HCEC 1CT (cell line): ENCODE measurements at regions not wholly inside any gene's neighbourhood (a gene's known extent, or its start where the extent isn't known, plus 50 kb on each side); places are given as distances from the start of the nearest gene placed in this dataset.
"Not testable (repeated sequence)": the region's sequence is repeated elsewhere in the genome, so short reads cannot be mapped to it uniquely, and the experiment has no call there.

Experiments used
- DNase-seq: peaks from one replicate; pipeline ENCODE4 v3.0.0-alpha.2; 2017

- no peak for DNase-seq
These were observed 115.1 kb downstream of the RTP5 start for GRCh38 chr2:241984658-241985057.

- DNase-seq: not testable (repeated sequence)
These were observed 115.8 kb downstream of the RTP5 start for GRCh38 chr2:241985161-241985985.

- DNase-seq: no peak
These were observed 116.4 kb downstream of the RTP5 start for GRCh38 chr2:241985986-241986329.

GRCh38 chr2:241986836-241987641 lies 117.5 kb downstream of the RTP5 start:
- no peak for DNase-seq

- no peak for DNase-seq
These were observed 118.2 kb downstream of the RTP5 start for GRCh38 chr2:241987726-241988125.

- DNase-seq: no peak
These were observed 118.6 kb downstream of the RTP5 start for GRCh38 chr2:241988146-241988545.

- DNase-seq: no peak
These were observed 119.5 kb downstream of the RTP5 start for GRCh38 chr2:241989074-241989473.

- DNase-seq: no peak
These were observed 120.9 kb downstream of the RTP5 start for GRCh38 chr2:241990466-241990865.

GRCh38 chr2:241991299-241991698 lies 121.8 kb downstream of the RTP5 start:
- DNase-seq: no peak

GRCh38 chr2:241992753-241993152 lies 123.2 kb downstream of the RTP5 start:
- DNase-seq: no peak

GRCh38 chr2:241993386-241994005 lies 124.0 kb downstream of the RTP5 start:
- DNase-seq: no peak

- no peak for DNase-seq
These were observed 124.6 kb downstream of the RTP5 start for GRCh38 chr2:241994086-241994485.

- no peak for DNase-seq
These were observed 125.2 kb downstream of the RTP5 start for GRCh38 chr2:241994556-241995213.

GRCh38 chr2:241996100-241996499 lies 126.6 kb downstream of the RTP5 start:
- DNase-seq: no peak

GRCh38 chr2:241997017-241997416 lies 127.5 kb downstream of the RTP5 start:
- DNase-seq: no peak

- no peak for DNase-seq
These were observed 129.7 kb downstream of the RTP5 start for GRCh38 chr2:241999184-241999583.

GRCh38 chr2:242001853-242002252 lies 132.3 kb downstream of the RTP5 start:
- DNase-seq: no peak

GRCh38 chr2:242002944-242003343 lies 133.4 kb downstream of the RTP5 start:
- DNase-seq: no peak

- no peak for DNase-seq
These were observed 134.8 kb downstream of the RTP5 start for GRCh38 chr2:242004223-242004901.

- DNase-seq: no peak
These were observed 135.3 kb downstream of the RTP5 start for GRCh38 chr2:242004902-242005230.

GRCh38 chr2:242006091-242006634 lies 136.6 kb downstream of the RTP5 start:
- DNase-seq: not testable (repeated sequence)

GRCh38 chr2:242008908-242009307 lies 139.4 kb downstream of the RTP5 start:
- DNase-seq: not testable (repeated sequence)
